Posterior cingulate gyrus (tissue), 11 donors: ENCODE measurements at regions not wholly inside any gene's neighbourhood (a gene's known extent, or its start where the extent isn't known, plus 50 kb on each side); places are given as distances from the start of the nearest gene placed in this dataset.
"Not testable (repeated sequence)": the region's sequence is repeated elsewhere in the genome, so short reads cannot be mapped to it uniquely, and the experiment has no call there.

ENCODE experiments used
- DNase-seq, 10 donors: peaks; one replicate each; pipeline versions ENCODE4 v3.0.0 to v3.0.0-alpha.2; 2020 to 2021; ENCODE audit warnings: mixed read lengths in 3 of 10
- intact Hi-C: fragments of 100-400 bp; cut with DNase I; formaldehyde crosslinking; loops from one replicate; pipeline ENCODE4 v1.15.1; 2023

- intact Hi-C loops = no loop called here
- DNase-seq = no peak
Observed at GRCh38 chr18:28359176-28359575, 182.2 kb upstream of the CDH2 start.

GRCh38 chr18:28357766-28358401 is 181.0 kb upstream of the CDH2 start:
- intact Hi-C loops = no loop called here
- peak in 1 of 10 donors; percentile 49 for DNase-seq

GRCh38 chr18:28350821-28351220 is 173.9 kb upstream of the CDH2 start:
- no peak for DNase-seq
- intact Hi-C loops = no loop called here

GRCh38 chr18:28342231-28342630 is 165.3 kb upstream of the CDH2 start:
- DNase-seq = no peak
- intact Hi-C loops = no loop called here

- intact Hi-C loops = no loop called here
- no peak for DNase-seq
Observed at GRCh38 chr18:28338316-28338715, 161.4 kb upstream of the CDH2 start.

GRCh38 chr18:28334516-28334915 is 157.6 kb upstream of the CDH2 start:
- no peak for DNase-seq
- intact Hi-C loops = no loop called here

- DNase-seq = no peak
- intact Hi-C loops = no loop called here
Observed at GRCh38 chr18:28332071-28332470, 155.1 kb upstream of the CDH2 start.

- DNase-seq = no peak
- intact Hi-C loops = no loop called here
Observed at GRCh38 chr18:28331551-28331950, 154.6 kb upstream of the CDH2 start.

GRCh38 chr18:28313602-28314001 is 136.7 kb upstream of the CDH2 start:
- intact Hi-C loops = no loop called here
- DNase-seq = no peak

GRCh38 chr18:28288784-28289183 is 111.9 kb upstream of the CDH2 start:
- no peak for DNase-seq
- intact Hi-C loops = no loop called here

GRCh38 chr18:28287146-28287545 is 110.2 kb upstream of the CDH2 start:
- no peak for DNase-seq
- intact Hi-C loops = no loop called here

GRCh38 chr18:28284132-28284531 is 107.2 kb upstream of the CDH2 start:
- intact Hi-C loops = no loop called here
- DNase-seq = no peak

- intact Hi-C loops = no loop called here
- DNase-seq = peak in 1 of 10 donors; percentile 28
Observed at GRCh38 chr18:28281400-28281799, 104.5 kb upstream of the CDH2 start.

GRCh38 chr18:28269750-28270149 is 92.8 kb upstream of the CDH2 start:
- intact Hi-C loops = no loop called here

GRCh38 chr18:28267878-28268625 is 91.1 kb upstream of the CDH2 start:
- DNase-seq = no peak
- intact Hi-C loops = no loop called here

More at GRCh38 chr18:28269750-28270149, 92.8 kb upstream of the CDH2 start:
- DNase-seq = no peak

GRCh38 chr18:28267276-28267675 is 90.3 kb upstream of the CDH2 start:
- intact Hi-C loops = no loop called here
- no peak for DNase-seq

- no peak for DNase-seq
- intact Hi-C loops = no loop called here
Observed at GRCh38 chr18:28256166-28256565, 79.2 kb upstream of the CDH2 start.

GRCh38 chr18:28248653-28249052 is 71.7 kb upstream of the CDH2 start:
- no peak for DNase-seq
- intact Hi-C loops = no loop called here

GRCh38 chr18:28240626-28241025 is 63.7 kb upstream of the CDH2 start:
- DNase-seq = peak in 2 of 10 donors; percentile 39 to 57
- intact Hi-C loops = not testable (repeated sequence)

- intact Hi-C loops = no loop called here
- DNase-seq = no peak
Observed at GRCh38 chr18:28236487-28236886, 59.6 kb upstream of the CDH2 start.
